H1 (cell line): ENCODE measurements at regions not wholly inside any gene's neighbourhood (a gene's known extent, or its start where the extent isn't known, plus 50 kb on each side); places are given as distances from the start of the nearest gene placed in this dataset.

ENCODE experiments used
- CTCF ChIA-PET: fragments of 300-600 bp; sonication (Branson Sonifier 250); formaldehyde crosslinking; loops from one replicate; lab custom pipeline; 2021; ENCODE audit not compliant: partially characterized antibody; lab: Charles Lee
- POLR2A ChIA-PET: fragments of 300-600 bp; sonication (Branson Sonifier 250); formaldehyde crosslinking; loops from one replicate; lab custom pipeline; 2021; ENCODE audit warnings: inconsistent platforms; ENCODE audit not compliant: partially characterized antibody; lab: Charles Lee
- DNase-seq, 2 experiments: peaks; one replicate each; pipeline versions ENCODE4 v3.0.0 to v3.0.0-alpha.2; 2010 to 2022; ENCODE audit warnings: low spot score in 2 of 2, low read depth in 1 of 2, mixed read lengths in 1 of 2
- FAIRE-seq: peaks from 2 replicates; lab custom pipeline; 2011; peaks lifted over from hg19 to GRCh38; lab: Jason Lieb, UNC
- H2AFZ ChIP-seq: 2 replicates; pipeline ENCODE4 v1.8.1; 2012; ENCODE audit warnings: low read length, inconsistent platforms
- H2AK5ac ChIP-seq: 2 replicates; pipeline ENCODE4 v1.6.1; 2013; ENCODE audit warnings: low read depth, low read length
- H2BK120ac ChIP-seq: replicated peaks from 2 replicates; pipeline ENCODE3; 2013; ENCODE audit warnings: low read depth, low read length, inconsistent platforms
- H2BK12ac ChIP-seq: 2 replicates; pipeline ENCODE4 v1.6.1; 2013; ENCODE audit warnings: low read depth, low read length
- H2BK15ac ChIP-seq: 2 replicates; pipeline ENCODE4 v1.6.1; 2013; ENCODE audit warnings: low read length
- H2BK20ac ChIP-seq: 2 replicates; pipeline ENCODE4 v1.6.1; 2013; ENCODE audit warnings: low read length
- H2BK5ac ChIP-seq: 2 replicates; pipeline ENCODE4 v1.6.1; 2013; ENCODE audit warnings: low read depth, low read length
- H3K14ac ChIP-seq: 2 replicates; pipeline ENCODE4 v1.6.1; 2013; ENCODE audit warnings: inconsistent platforms; ENCODE audit not compliant: insufficient read length
- H3K18ac ChIP-seq: 2 replicates; pipeline ENCODE4 v1.6.1; 2013; ENCODE audit warnings: low read length; ENCODE audit errors: extremely low read depth
- H3K23ac ChIP-seq: 2 replicates; pipeline ENCODE4 v1.6.1; 2013; ENCODE audit warnings: inconsistent platforms; ENCODE audit not compliant: insufficient read length
- H3K23me2 ChIP-seq: 2 replicates; pipeline ENCODE4 v1.6.1; 2013; ENCODE audit warnings: low read depth, low read length
- H3K27ac ChIP-seq: 2 replicates; pipeline ENCODE4 v1.6.1; 2011; ENCODE audit warnings: low read depth, low read length, inconsistent platforms
- H3K27me3 ChIP-seq, 4 experiments: replicated peaks in 1 of 4; 1 replicate in 1 of 4; 2 replicates in 3 of 4; pipeline versions ENCODE4 v1.6.1 to v1.8.1; 2011 to 2013; ENCODE audit warnings: low read length in 3 of 4, mild to moderate bottlenecking in 3 of 4, inconsistent platforms in 2 of 4, mixed read lengths in 2 of 4, moderate library complexity in 1 of 4; ENCODE audit not compliant: control insufficient read depth in 3 of 4, insufficient read depth in 3 of 4; ENCODE audit errors: extremely low read depth in 1 of 4
- H3K36me3 ChIP-seq, 4 experiments: 2 replicates each; pipeline versions ENCODE4 v1.6.1 to v1.8.1; 2011 to 2013; ENCODE audit warnings: mild to moderate bottlenecking in 4 of 4, low read length in 3 of 4, moderate library complexity in 2 of 4, control low read depth in 1 of 4, inconsistent platforms in 1 of 4; ENCODE audit not compliant: insufficient read depth in 4 of 4, control insufficient read depth in 2 of 4
- H3K4ac ChIP-seq: replicated peaks from 2 replicates; pipeline ENCODE3; 2013; ENCODE audit warnings: low read length, low read depth, mixed read lengths, inconsistent platforms; ENCODE audit not compliant: insufficient read length
- H3K4me1 ChIP-seq, 4 experiments: replicated peaks in 1 of 4; 1 replicate in 1 of 4; 2 replicates in 3 of 4; pipeline versions ENCODE4 v1.6.1 to v1.8.1; 2011 to 2013; ENCODE audit warnings: low read length in 3 of 4, inconsistent platforms in 2 of 4, mixed read lengths in 1 of 4; ENCODE audit not compliant: insufficient read depth in 4 of 4, control insufficient read depth in 3 of 4
- H3K4me2 ChIP-seq, 2 experiments: 2 replicates each; pipeline versions ENCODE4 v1.6.1 to v1.8.1; 2011 to 2013; ENCODE audit warnings: low read depth in 2 of 2, low read length in 2 of 2, control low read depth in 1 of 2, inconsistent platforms in 1 of 2, mild to moderate bottlenecking in 1 of 2; ENCODE audit not compliant: insufficient read depth in 1 of 2
- H3K4me3 ChIP-seq, 4 experiments: fragments of 200-600, 300-600 bp in 1 of 4; sonication (generic), shearing (Covaris generic), sonication (Bioruptor Twin) in 1 of 4; 2 replicates each; pipeline versions ENCODE4 v1.5.1 to v1.8.1; 2011 to 2016; ENCODE audit warnings: low read length in 4 of 4, low read depth in 3 of 4, control low read depth in 2 of 4, inconsistent platforms in 2 of 4, mild to moderate bottlenecking in 2 of 4, mixed read lengths in 1 of 4, moderate library complexity in 1 of 4; ENCODE audit not compliant: insufficient read depth in 2 of 4; ENCODE audit errors: extremely low read depth in 1 of 4
- H3K56ac ChIP-seq: replicated peaks from 2 replicates; pipeline ENCODE3; 2013; ENCODE audit warnings: low read depth, mild to moderate bottlenecking, mixed read lengths, low read length, inconsistent platforms; ENCODE audit not compliant: insufficient read length
- H3K79me1 ChIP-seq: 2 replicates; pipeline ENCODE4 v1.6.1; 2013; ENCODE audit warnings: low read depth, low read length, control low read depth
- H3K79me2 ChIP-seq, 2 experiments: 2 replicates each; pipeline versions ENCODE4 v1.6.1 to v1.8.1; 2012 to 2013; ENCODE audit warnings: low read length in 2 of 2, mild to moderate bottlenecking in 2 of 2, inconsistent platforms in 1 of 2; ENCODE audit not compliant: insufficient read depth in 2 of 2, control insufficient read depth in 1 of 2
- H3K9ac ChIP-seq, 4 experiments: replicated peaks in 1 of 4; 1 replicate in 1 of 4; 2 replicates in 3 of 4; pipeline versions ENCODE4 v1.6.1 to v1.8.1; 2011 to 2013; ENCODE audit warnings: low read depth in 3 of 4, low read length in 3 of 4, control low read depth in 2 of 4, mild to moderate bottlenecking in 2 of 4, moderate library complexity in 2 of 4, inconsistent platforms in 1 of 4; ENCODE audit errors: extremely low read depth in 1 of 4
- H3K9me3 ChIP-seq, 2 experiments: 2 replicates each; pipeline versions ENCODE4 v1.6.1 to v1.8.1; 2012 to 2013; ENCODE audit warnings: mild to moderate bottlenecking in 2 of 2, moderate library complexity in 2 of 2, control low read depth in 1 of 2, inconsistent platforms in 1 of 2, low read depth in 1 of 2, low read length in 1 of 2, mixed read lengths in 1 of 2; ENCODE audit not compliant: insufficient read depth in 2 of 2
- H4K20me1 ChIP-seq, 2 experiments: replicated peaks in 1 of 2; 2 replicates each; pipeline versions ENCODE3 to v1.8.1; 2011 to 2013; ENCODE audit warnings: inconsistent platforms in 2 of 2, low read length in 2 of 2, mild to moderate bottlenecking in 1 of 2; ENCODE audit not compliant: insufficient read depth in 2 of 2, control insufficient read depth in 1 of 2
- H4K5ac ChIP-seq: 2 replicates; pipeline ENCODE4 v1.6.1; 2013; ENCODE audit warnings: low read length, low read depth, mixed read lengths, inconsistent platforms; ENCODE audit not compliant: insufficient read length
- H4K8ac ChIP-seq: 2 replicates; pipeline ENCODE4 v1.8.0; 2013; ENCODE audit warnings: mild to moderate bottlenecking, moderate library complexity, low read length, inconsistent platforms; ENCODE audit not compliant: insufficient read depth; ENCODE audit errors: extremely low read depth
- H4K91ac ChIP-seq: replicated peaks from 2 replicates; pipeline ENCODE3; 2013; ENCODE audit warnings: low read length, mixed read lengths, inconsistent platforms; ENCODE audit not compliant: insufficient read length
- ASH2L ChIP-seq: fragments of 200-600, 300-600 bp; sonication (generic); IDR thresholded peaks from one replicate; pipeline ENCODE4 v1.7.1; 2017; ENCODE audit warnings: low read length
- GTF2F1 ChIP-seq: IDR thresholded peaks from 2 replicates; pipeline ENCODE4 v1.6.1; 2012; ENCODE audit warnings: low read depth, low read length, improper control_type of control experiment, borderline replicate concordance
- KDM4A ChIP-seq: IDR thresholded peaks from one replicate; pipeline ENCODE4 v1.7.1; 2012; ENCODE audit warnings: low read depth, mild to moderate bottlenecking, moderate library complexity, low read length, inconsistent platforms; ENCODE audit not compliant: severe bottlenecking
- WGBS, 2 experiments: shearing (Covaris generic) in 1 of 2; methylation state at CpG; one replicate each; pipeline versions ENCODE4 v1.1.6 to v1.1.7; 2013 to 2015; ENCODE audit warnings: low lambda C conversion rate in 2 of 2, mixed read lengths in 2 of 2, inconsistent platforms in 1 of 2, low coverage in 1 of 2, missing lambda C conversion rate in 1 of 2; ENCODE audit not compliant: insufficient replicate concordance in 2 of 2, insufficient coverage in 1 of 2, insufficient read length in 1 of 2; ENCODE audit errors: extremely low coverage in 1 of 2, missing lambda C conversion rate in 1 of 2; 5-methylcytosine and 5-hydroxymethylcytosine counted together

DNA sequence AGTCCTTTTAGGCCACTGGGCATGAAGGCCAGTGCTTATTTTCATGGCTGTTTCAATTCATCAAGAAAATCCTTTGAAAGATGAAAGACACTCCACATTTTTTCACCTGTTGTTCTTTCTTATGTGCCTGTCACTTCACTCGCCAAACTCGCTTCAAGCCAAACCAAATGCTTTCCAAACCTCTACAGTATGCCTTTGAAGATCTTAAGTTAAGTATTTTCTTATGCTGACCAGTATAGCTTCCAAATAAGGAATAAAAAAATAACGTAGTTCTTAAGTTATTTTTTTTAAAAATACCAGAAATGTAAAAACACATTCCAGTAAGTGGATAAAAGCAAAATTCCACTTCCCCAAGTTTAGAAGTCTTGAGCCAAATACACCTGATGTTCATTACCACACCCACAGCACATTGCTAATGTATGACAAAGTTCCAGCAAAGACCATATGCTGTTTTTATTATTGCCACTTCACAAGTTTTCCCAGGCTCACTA lies 186.1 kb downstream of the MTERF1 start:
- Histone ChIP-seq H3K23ac (no peak overlapping the region), H3K9me3 (0 out of 4 replicates have a peak, but pooled peaks cover 0 to 9% of the 10 kb centered on the region in 2 experiments), H2AK5ac (no peak overlapping the region), H2BK15ac (no peak overlapping the region), H3K18ac (peak overlapping the region; percentile 4; the same call in 1 of the 2 replicates), H2BK5ac (no peak overlapping the region), H3K56ac (no peak overlapping the region), H3K79me1 (no peaks in the 10 kb centered on the region), H2BK12ac (no peak overlapping the region), H4K20me1 (no peaks in the 10 kb centered on the region), H2BK120ac (no peak overlapping the region), H3K4me2 (no peak overlapping the region), H4K5ac (no peak overlapping the region), H4K8ac (no peak overlapping the region), H2BK20ac (no peak overlapping the region), H3K27me3 (no peaks in the 10 kb centered on the region), H4K91ac (no peak overlapping the region), H2AFZ (no peak overlapping the region), H3K27ac (no peak overlapping the region), H3K36me3 (no peaks in the 10 kb centered on the region), H3K79me2 (no peaks in the 10 kb centered on the region), H3K23me2 (no peaks in the 10 kb centered on the region), H3K4me3 (no peak overlapping the region)
- 87% methylated on average over 3 of the region's 3 CpGs; no CpG with 5 or more reads in 1 of the 2 experiments for WGBS, 2 experiments
- DNase-seq, result no peak
- no peak for FAIRE-seq
- CTCF ChIA-PET, result interaction anchor here (0.6 kb wide), 1 partner anchor 177 kb away, joined by 3 read pairs; no protein-coding TSS in a partner anchor
- POLR2A ChIA-PET, result no interaction called here
- TF ChIP-seq KDM4A, result no peak
- no peak for TF ChIP-seq ASH2L
- TF ChIP-seq GTF2F1, result no peak
- TF ChIP-seq, all 59 proteins: peak for 0
- Histone ChIP-seq H3K14ac (no peak overlapping the region), H3K4me1 (peaks cover 0 to 5% (median 2%) of the 10 kb centered on the region in 4 experiments; a peak in 3 of 7 replicates), H3K9ac (no peak overlapping the region), H3K4ac (no peak overlapping the region)
